OCI-LY1 (cell line): ENCODE measurements at regions not wholly inside any gene's neighbourhood (a gene's known extent, or its start where the extent isn't known, plus 50 kb on each side); places are given as distances from the start of the nearest gene placed in this dataset.

Experiments
- H2AFZ ChIP-seq: fragments of 200-600 bp; sonication (generic), shearing (Covaris generic); 2 replicates; pipeline ENCODE4 v1.6.0; 2014; ENCODE audit warnings: antibody characterized with exemption, mild to moderate bottlenecking, low read length
- H3F3A ChIP-seq: fragments of 200-600 bp; sonication (generic), shearing (Covaris generic); 2 replicates; pipeline ENCODE4 v1.6.0; 2014; ENCODE audit warnings: mild to moderate bottlenecking, antibody characterized with exemption, low read length, moderate library complexity; ENCODE audit not compliant: insufficient read depth
- H3K27ac ChIP-seq: fragments of 200-600 bp; sonication (generic); 2 replicates; pipeline ENCODE4 v1.5.1; 2014; ENCODE audit warnings: low read length, mixed run types, mild to moderate bottlenecking, low read depth; ENCODE audit not compliant: poor library complexity, severe bottlenecking
- H3K27me3 ChIP-seq: fragments of 200-600 bp; sonication (generic); 2 replicates; pipeline ENCODE4 v1.6.0; 2014; ENCODE audit warnings: antibody characterized with exemption, mild to moderate bottlenecking, low read length, moderate library complexity; ENCODE audit not compliant: insufficient read depth
- H3K36me3 ChIP-seq: fragments of 200-600 bp; sonication (generic); 2 replicates; pipeline ENCODE4 v1.6.1; 2014; ENCODE audit warnings: mild to moderate bottlenecking, antibody characterized with exemption, low read length, moderate library complexity, mixed read lengths; ENCODE audit not compliant: insufficient read depth
- H3K4me1 ChIP-seq: fragments of 200-600 bp; sonication (generic); 2 replicates; pipeline ENCODE4 v1.5.1; 2014; ENCODE audit warnings: mild to moderate bottlenecking, low read length, moderate library complexity; ENCODE audit not compliant: insufficient read depth, severe bottlenecking
- H3K4me2 ChIP-seq: fragments of 200-600 bp; sonication (generic), shearing (Covaris generic); 2 replicates; pipeline ENCODE4 v1.6.1; 2014; ENCODE audit warnings: low read length
- H3K4me3 ChIP-seq: fragments of 200-600 bp; sonication (generic); 2 replicates; pipeline ENCODE4 v1.5.1; 2014; ENCODE audit warnings: low read length, low read depth, mild to moderate bottlenecking, mixed read lengths; ENCODE audit not compliant: poor library complexity, severe bottlenecking
- H3K79me2 ChIP-seq: fragments of 200-600 bp; shearing (Covaris generic); 2 replicates; pipeline ENCODE4 v1.6.1; 2016; ENCODE audit warnings: mixed run types, low read length, mixed read lengths; ENCODE audit not compliant: insufficient read depth
- H3K9ac ChIP-seq: fragments of 200-600 bp; sonication (generic), shearing (Covaris generic); 2 replicates; pipeline ENCODE4 v1.6.1; 2014; ENCODE audit warnings: mild to moderate bottlenecking, low read length, mixed read lengths
- H3K9me2 ChIP-seq: fragments of 200-600 bp; sonication (generic), shearing (Covaris generic); 2 replicates; pipeline ENCODE4 v1.6.1; 2014; ENCODE audit warnings: low read depth, mild to moderate bottlenecking, low read length, mixed read lengths
- H3K9me3 ChIP-seq: fragments of 200-600 bp; shearing (Covaris generic); 2 replicates; pipeline ENCODE4 v1.6.1; 2014; ENCODE audit warnings: low read length, mixed read lengths
- H4K20me1 ChIP-seq: fragments of 200-600 bp; sonication (generic), shearing (Covaris generic); 2 replicates; pipeline ENCODE4 v1.6.0; 2016; ENCODE audit warnings: mild to moderate bottlenecking, low read length; ENCODE audit not compliant: insufficient read depth
- CTCF ChIP-seq: fragments of 200-600 bp; sonication (generic), shearing (Covaris generic); IDR thresholded peaks from 2 replicates; pipeline ENCODE4 v1.5.1; 2017; ENCODE audit warnings: mild to moderate bottlenecking, antibody characterized with exemption, low read length, moderate library complexity, mixed read lengths
- EZH2 ChIP-seq: fragments of 200-600 bp; sonication (generic), shearing (Covaris generic); IDR thresholded peaks from 2 replicates; pipeline ENCODE4 v1.8.0; 2017; ENCODE audit warnings: borderline replicate concordance, mixed run types, mild to moderate bottlenecking, antibody characterized with exemption, low read length, moderate library complexity, mixed read lengths

GRCh38 chr4:8779490-8779932 lies 92.1 kb downstream of the HMX1 start:
- Histone ChIP-seq H2AFZ (no peak overlapping the region), H3K9ac (no peak overlapping the region), H3K79me2 (no peaks in the 10 kb centered on the region), H3K4me1 (no peaks in the 10 kb centered on the region), H3K27ac (no peak overlapping the region), H3K4me3 (no peak overlapping the region), H3K9me3 (no peaks in the 10 kb centered on the region), H3K36me3 (no peaks in the 10 kb centered on the region), H3K27me3 (no peaks in the 10 kb centered on the region), H3K4me2 (no peak overlapping the region), H4K20me1 (no peaks in the 10 kb centered on the region), H3F3A (no peaks in the 10 kb centered on the region), H3K9me2 (no peaks in the 10 kb centered on the region)
- TF ChIP-seq CTCF = no peak
- TF ChIP-seq EZH2 = no peak

GRCh38 chr4:8778760-8779159 lies 92.9 kb downstream of the HMX1 start:
- Histone ChIP-seq H3K79me2 (no peaks in the 10 kb centered on the region), H3K36me3 (no peaks in the 10 kb centered on the region), H3K4me1 (no peaks in the 10 kb centered on the region), H3K27me3 (no peaks in the 10 kb centered on the region), H3F3A (no peaks in the 10 kb centered on the region), H3K4me2 (no peak overlapping the region), H2AFZ (no peak overlapping the region), H3K9me3 (no peaks in the 10 kb centered on the region), H3K27ac (no peak overlapping the region), H3K9ac (no peak overlapping the region), H3K4me3 (no peak overlapping the region), H3K9me2 (no peaks in the 10 kb centered on the region), H4K20me1 (no peaks in the 10 kb centered on the region)
- TF ChIP-seq CTCF (no peak), EZH2 (no peak)

GRCh38 chr4:8778291-8778690 lies 93.3 kb downstream of the HMX1 start:
- no peaks in the 10 kb centered on the region for H3K9me2 ChIP-seq
- H3K9me3 ChIP-seq = no peaks in the 10 kb centered on the region
- H3K4me3 ChIP-seq = no peak overlapping the region
- no peaks in the 10 kb centered on the region for H3K4me1 ChIP-seq
- H3K27ac ChIP-seq = no peak overlapping the region
- no peak overlapping the region for H3K9ac ChIP-seq
- H3K79me2 ChIP-seq = no peaks in the 10 kb centered on the region
- no peak overlapping the region for H3K4me2 ChIP-seq
- H3K36me3 ChIP-seq = no peaks in the 10 kb centered on the region
- TF ChIP-seq EZH2 (no peak), CTCF (no peak)
- no peak overlapping the region for H2AFZ ChIP-seq
- H3F3A ChIP-seq = no peaks in the 10 kb centered on the region
- no peaks in the 10 kb centered on the region for H3K27me3 ChIP-seq
- no peaks in the 10 kb centered on the region for H4K20me1 ChIP-seq
